AG04449 (cell line): ENCODE measurements at regions not wholly inside any gene's neighbourhood (a gene's known extent, or its start where the extent isn't known, plus 50 kb on each side); places are given as distances from the start of the nearest gene placed in this dataset.
"Not testable (repeated sequence)": the region's sequence is repeated elsewhere in the genome, so short reads cannot be mapped to it uniquely, and the experiment has no call there.

Source experiments
- CTCF ChIA-PET: fragments of 350-600 bp; formaldehyde crosslinking; extraction: SDS; loops from one replicate; lab custom pipeline; 2021; ENCODE audit warnings: antibody characterized with exemption; lab: Yijun Ruan, JAX
- POLR2A ChIA-PET: fragments of 400-600, 350-600 bp; formaldehyde crosslinking; extraction: SDS; loops from one replicate; lab custom pipeline; 2020; ENCODE audit warnings: antibody characterized with exemption, inconsistent platforms; lab: Yijun Ruan, JAX
- DNase-seq: peaks from one replicate; pipeline ENCODE4 v3.0.0-alpha.2; 2010; ENCODE audit warnings: low read depth, low spot score
- H3K4me3 ChIP-seq: 2 replicates; pipeline ENCODE4 v1.5.1; 2011; ENCODE audit warnings: low read depth, mild to moderate bottlenecking, control low read depth, low read length
- CTCF ChIP-seq: IDR thresholded peaks from one replicate; pipeline ENCODE4 v1.5.1; 2011; ENCODE audit warnings: mild to moderate bottlenecking, moderate library complexity, low read length, control low read depth, inconsistent platforms; ENCODE audit not compliant: insufficient read depth; ENCODE audit errors: missing control alignments

DNA sequence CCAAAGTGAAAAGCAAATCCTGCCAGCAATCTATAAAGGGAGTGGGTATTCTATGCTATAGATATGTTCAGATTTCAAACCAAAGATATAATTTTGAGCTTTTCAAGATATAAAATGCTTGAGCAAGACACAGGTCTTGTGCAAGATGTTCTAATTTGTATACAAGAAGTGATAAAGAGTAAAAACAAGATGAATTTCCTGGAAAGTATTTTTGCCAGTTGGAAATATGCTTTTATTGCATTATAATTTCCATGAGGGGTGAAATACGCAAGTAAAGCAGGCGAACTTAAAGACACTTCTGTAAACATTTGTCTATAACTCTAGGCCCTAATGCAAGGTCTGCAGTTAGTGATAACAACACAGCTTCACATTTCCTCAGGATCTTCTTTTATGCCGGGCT is 640.5 kb downstream of the TMEM182 start:
- no peak for TF ChIP-seq CTCF
- DNase-seq = no peak
- H3K4me3 ChIP-seq = no peak overlapping the region
- ChIA-PET CTCF (no interaction called here), POLR2A (no interaction called here)

- ChIA-PET POLR2A (no interaction called here), CTCF (no interaction called here)
- TF ChIP-seq CTCF = no peak
- no peak for DNase-seq
- H3K4me3 ChIP-seq = no peak overlapping the region
Measured at GRCh38 chr2:103402944-103403343, 641.1 kb downstream of the TMEM182 start.

- DNase-seq, POLR2A ChIA-PET, H3K4me3 ChIP-seq, CTCF ChIA-PET: not testable (repeated sequence)
Measured at GRCh38 chr2:103403388-103403787, 641.6 kb downstream of the TMEM182 start.

DNA sequence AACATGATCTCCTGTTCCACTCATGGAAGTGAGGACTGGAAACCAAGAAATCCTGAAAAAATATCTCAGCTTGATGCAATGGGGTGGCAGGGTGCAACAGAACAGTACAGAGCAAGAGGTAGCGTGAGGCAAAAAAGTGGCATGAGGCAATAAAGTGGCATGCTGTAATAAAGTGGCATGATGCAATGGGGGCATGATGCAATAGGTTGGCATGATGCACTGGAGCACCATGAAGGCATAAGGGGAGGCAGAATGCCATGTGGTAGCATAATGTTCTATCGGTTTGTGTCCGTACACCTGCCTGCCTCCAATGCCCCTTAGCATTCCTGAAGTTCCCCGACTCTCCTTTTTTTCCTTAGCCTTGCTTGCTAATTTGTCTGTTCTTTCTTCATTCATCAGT is 648.4 kb downstream of the TMEM182 start:
- no peak for TF ChIP-seq CTCF
- no peak for DNase-seq
- no peak overlapping the region for H3K4me3 ChIP-seq
- CTCF ChIA-PET = no interaction called here
- POLR2A ChIA-PET = no interaction called here

DNA sequence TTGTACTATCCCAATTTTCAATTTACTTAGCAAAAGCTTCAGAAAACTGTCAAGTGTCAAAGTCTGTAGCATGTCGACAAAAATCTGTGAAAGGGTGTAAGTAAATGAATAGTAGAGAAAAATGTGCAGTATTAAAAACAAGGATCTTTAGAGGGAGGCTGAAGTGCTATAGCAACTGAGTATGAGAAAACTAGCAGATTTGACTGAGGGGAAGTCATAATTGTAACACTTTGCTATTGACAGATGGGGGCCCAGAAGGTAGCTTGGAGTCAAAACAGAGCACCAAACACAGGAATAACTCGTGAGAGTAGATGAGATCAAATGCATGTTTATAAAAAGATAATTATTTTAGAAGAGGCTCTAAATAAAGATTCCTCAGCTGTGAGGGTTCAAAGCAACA is 657.7 kb downstream of the TMEM182 start:
- CTCF ChIA-PET = no interaction called here
- TF ChIP-seq CTCF = no peak
- DNase-seq = no peak
- H3K4me3 ChIP-seq = no peak overlapping the region
- POLR2A ChIA-PET = no interaction called here

DNA sequence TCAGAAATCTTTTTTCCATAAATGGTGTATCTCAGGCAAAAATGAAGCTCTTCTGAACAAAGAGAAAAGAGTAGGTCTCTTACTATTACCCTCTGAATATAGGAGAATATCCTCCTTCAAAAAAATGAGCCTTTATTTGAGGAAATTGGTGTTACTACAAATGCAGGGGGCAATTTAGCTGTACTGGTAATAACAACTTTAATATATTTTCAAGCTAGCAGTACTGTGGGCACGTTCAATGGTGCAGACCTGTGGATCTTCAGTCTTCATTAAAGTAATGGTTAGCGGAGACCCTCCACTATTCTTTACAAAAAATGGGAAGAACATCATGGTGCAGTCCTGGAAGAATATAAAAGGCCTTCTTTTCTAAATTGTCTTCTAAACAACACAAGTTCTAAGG is 661.3 kb downstream of the TMEM182 start:
- TF ChIP-seq CTCF = no peak
- ChIA-PET CTCF (no interaction called here), POLR2A (no interaction called here)
- DNase-seq = no peak
- no peak overlapping the region for H3K4me3 ChIP-seq

DNA sequence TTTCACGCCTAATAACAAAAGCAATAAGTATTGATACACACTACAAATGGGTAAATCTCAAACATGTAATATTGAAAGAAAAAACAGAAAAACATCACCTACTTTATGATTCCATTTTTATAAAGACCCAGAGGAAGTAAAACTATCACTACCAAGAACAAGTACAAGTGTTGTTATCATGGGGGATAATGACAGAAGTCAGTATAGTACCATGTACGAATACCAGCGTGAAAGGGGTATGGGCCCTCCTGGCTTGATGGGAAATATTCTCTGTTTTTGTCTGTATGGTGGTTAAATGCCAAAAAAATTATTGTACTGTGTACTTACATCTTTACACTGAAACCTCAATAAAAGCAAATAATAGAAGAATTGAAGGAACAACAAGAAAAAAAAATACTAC is 665.7 kb downstream of the TMEM182 start:
- no peak for TF ChIP-seq CTCF
- ChIA-PET POLR2A (no interaction called here), CTCF (no interaction called here)
- DNase-seq = no peak
- no peak overlapping the region for H3K4me3 ChIP-seq
